ENCODE measurements at regions not wholly inside any gene's neighbourhood (a gene's known extent, or its start where the extent isn't known, plus 50 kb on each side); places are given as distances from the start of the nearest gene placed in this dataset.
"Not testable (repeated sequence)": the region's sequence is repeated elsewhere in the genome, so short reads cannot be mapped to it uniquely, and the experiment has no call there.

- intact Hi-C loops (cut with DNase I); DNase-seq; H3K9ac ChIP-seq (ENCODE audit: low read depth in 2 of 2, low read length in 2 of 2); H3K4me3 ChIP-seq; H3K4me1 ChIP-seq; H3K36me3 ChIP-seq; H3K9me3 ChIP-seq; H3K27ac ChIP-seq; H3K27me3 ChIP-seq: not testable (repeated sequence)
Measured at GRCh38 chr16:29173371-29174305, 188.8 kb downstream of the LAT start.

- H3K9me3 ChIP-seq; intact Hi-C loops (cut with DNase I); H3K27ac ChIP-seq; H3K27me3 ChIP-seq; DNase-seq; H3K36me3 ChIP-seq; H3K4me1 ChIP-seq; H3K4me3 ChIP-seq; H3K9ac ChIP-seq (ENCODE audit: low read depth in 2 of 2, low read length in 2 of 2): not testable (repeated sequence)
Measured at GRCh38 chr16:29172098-29172724, 187.4 kb downstream of the LAT start.

GRCh38 chr16:29171296-29171695 lies 186.4 kb downstream of the LAT start:
- DNase-seq; H3K27ac ChIP-seq; H3K4me1 ChIP-seq; H3K4me3 ChIP-seq; H3K9me3 ChIP-seq; H3K9ac ChIP-seq (ENCODE audit: low read depth in 2 of 2, low read length in 2 of 2); intact Hi-C loops (cut with DNase I); H3K36me3 ChIP-seq; H3K27me3 ChIP-seq: not testable (repeated sequence)

GRCh38 chr16:29170393-29171119 lies 185.7 kb downstream of the LAT start:
- H3K27ac ChIP-seq; H3K9me3 ChIP-seq; intact Hi-C loops (cut with DNase I); H3K4me1 ChIP-seq; DNase-seq; H3K36me3 ChIP-seq; H3K27me3 ChIP-seq; H3K4me3 ChIP-seq; H3K9ac ChIP-seq (ENCODE audit: low read depth in 2 of 2, low read length in 2 of 2): not testable (repeated sequence)

- H3K4me1 ChIP-seq; H3K9me3 ChIP-seq; H3K4me3 ChIP-seq; H3K27ac ChIP-seq; H3K9ac ChIP-seq (ENCODE audit: low read depth in 2 of 2, low read length in 2 of 2); H3K27me3 ChIP-seq; DNase-seq; intact Hi-C loops (cut with DNase I); H3K36me3 ChIP-seq: not testable (repeated sequence)
Measured at GRCh38 chr16:29169295-29169994, 184.6 kb downstream of the LAT start.

GRCh38 chr16:29168515-29169259 lies 183.8 kb downstream of the LAT start:
- DNase-seq; H3K27me3 ChIP-seq; H3K9ac ChIP-seq (ENCODE audit: low read depth in 2 of 2, low read length in 2 of 2); H3K9me3 ChIP-seq; H3K4me1 ChIP-seq; H3K36me3 ChIP-seq; H3K27ac ChIP-seq; intact Hi-C loops (cut with DNase I); H3K4me3 ChIP-seq: not testable (repeated sequence)

- H3K9ac ChIP-seq (ENCODE audit: low read depth in 2 of 2, low read length in 2 of 2); H3K4me3 ChIP-seq; H3K9me3 ChIP-seq: not testable (repeated sequence)
Measured at GRCh38 chr16:29164442-29165089, 179.7 kb downstream of the LAT start.

GRCh38 chr16:29160171-29160570 lies 175.3 kb downstream of the LAT start:
- H3K27ac ChIP-seq; H3K4me1 ChIP-seq; H3K36me3 ChIP-seq; intact Hi-C loops (cut with DNase I); H3K9ac ChIP-seq (ENCODE audit: low read depth in 2 of 2, low read length in 2 of 2); H3K27me3 ChIP-seq; H3K9me3 ChIP-seq; H3K4me3 ChIP-seq; DNase-seq: not testable (repeated sequence)

More at GRCh38 chr16:29164442-29165089, 179.7 kb downstream of the LAT start:
- DNase-seq; H3K4me1 ChIP-seq; H3K36me3 ChIP-seq; intact Hi-C loops (cut with DNase I); H3K27me3 ChIP-seq; H3K27ac ChIP-seq: not testable (repeated sequence)

GRCh38 chr16:29159603-29160002 lies 174.8 kb downstream of the LAT start:
- not testable (repeated sequence) for H3K4me3 ChIP-seq; H3K9ac ChIP-seq (ENCODE audit: low read depth in 2 of 2, low read length in 2 of 2); DNase-seq

More at GRCh38 chr16:29159603-29160002, 174.8 kb downstream of the LAT start:
- H3K27me3 ChIP-seq; H3K9me3 ChIP-seq; H3K27ac ChIP-seq; intact Hi-C loops (cut with DNase I); H3K36me3 ChIP-seq; H3K4me1 ChIP-seq: not testable (repeated sequence)

Data from colonic mucosa (tissue), 4 donors.